HEK293 (cell line): ENCODE measurements at regions not wholly inside any gene's neighbourhood (a gene's known extent, or its start where the extent isn't known, plus 50 kb on each side); places are given as distances from the start of the nearest gene placed in this dataset.

Source experiments
- CTCF ChIA-PET: fragments of 350-600 bp; formaldehyde crosslinking; extraction: SDS; loops from one replicate; lab custom pipeline; 2021; ENCODE audit warnings: antibody characterized with exemption; lab: Yijun Ruan, JAX
- POLR2A ChIA-PET: fragments of 300-600 bp; formaldehyde crosslinking; extraction: SDS; loops from one replicate; lab custom pipeline; 2020; ENCODE audit warnings: antibody characterized with exemption, inconsistent platforms; lab: Yijun Ruan, JAX
- H3K27ac ChIP-seq: fragments of 200-500 bp; sonication (Bioruptor generic); 2 replicates; pipeline ENCODE4 v1.5.1; 2014; ENCODE audit warnings: low read depth, low read length, control low read depth, inconsistent platforms; ENCODE audit errors: extremely low read depth
- H3K36me3 ChIP-seq, 2 experiments: fragments of 200-500 bp in 1 of 2; sonication (Bioruptor generic) in 1 of 2; 1 replicate in 1 of 2; 2 replicates in 1 of 2; pipeline ENCODE4 v1.5.1; 2014 to 2017; ENCODE audit warnings: inconsistent platforms in 2 of 2, low read length in 2 of 2; ENCODE audit not compliant: control insufficient read depth in 2 of 2, insufficient read depth in 1 of 2
- H3K4me1 ChIP-seq: fragments of 200-500 bp; sonication (Bioruptor generic); 2 replicates; pipeline ENCODE4 v1.5.1; 2014; ENCODE audit warnings: mild to moderate bottlenecking, low read length, inconsistent platforms; ENCODE audit not compliant: control insufficient read depth, insufficient read depth
- H3K4me3 ChIP-seq: 2 replicates; pipeline ENCODE4 v1.5.1; 2011; ENCODE audit warnings: low read depth, mild to moderate bottlenecking, control low read depth, low read length, moderate library complexity
- H3K9me3 ChIP-seq: fragments of 200-500 bp; sonication (Bioruptor generic); 2 replicates; pipeline ENCODE4 v1.5.1; 2014; ENCODE audit warnings: low read depth, low read length, inconsistent platforms; ENCODE audit not compliant: control insufficient read depth, insufficient read depth
- SP3 ChIP-seq: fragments of 450-650 bp; formaldehyde crosslinking; IDR thresholded peaks from 2 replicates; pipeline ENCODE4 v1.5.1; 2016; ENCODE audit warnings: missing biosample characterization, missing genetic modification characterization
- YY2 ChIP-seq: fragments of 450-650 bp; formaldehyde crosslinking; IDR thresholded peaks from 2 replicates; pipeline ENCODE4 v1.5.1; 2016; ENCODE audit warnings: missing biosample characterization, missing genetic modification characterization
- ZNF132 ChIP-seq: fragments of 450-650 bp; formaldehyde crosslinking; IDR thresholded peaks from 2 replicates; pipeline ENCODE4 v1.5.1; 2017; ENCODE audit warnings: missing biosample characterization, missing genetic modification characterization, borderline replicate concordance
- ZNF248 ChIP-seq: fragments of 450-650 bp; formaldehyde crosslinking; IDR thresholded peaks from 2 replicates; pipeline ENCODE4 v1.5.1; 2017; ENCODE audit warnings: missing biosample characterization, missing genetic modification characterization
- ZNF510 ChIP-seq: fragments of 450-650 bp; formaldehyde crosslinking; IDR thresholded peaks from 2 replicates; pipeline ENCODE4 v1.5.1; 2018; ENCODE audit warnings: mild to moderate bottlenecking, missing genetic modification characterization, missing biosample characterization; ENCODE audit not compliant: insufficient replicate concordance
- ZNF544 ChIP-seq: fragments of 450-650 bp; formaldehyde crosslinking; IDR thresholded peaks from 2 replicates; pipeline ENCODE4 v1.5.0; 2017; ENCODE audit warnings: missing biosample characterization, missing genetic modification characterization
- ZNF654 ChIP-seq: fragments of 450-650 bp; formaldehyde crosslinking; IDR thresholded peaks from 2 replicates; pipeline ENCODE4 v1.5.1; 2016; ENCODE audit warnings: low read depth, missing biosample characterization, missing genetic modification characterization
- ZNF747 ChIP-seq: fragments of 450-650 bp; formaldehyde crosslinking; IDR thresholded peaks from 2 replicates; pipeline ENCODE4 v1.5.1; 2016; ENCODE audit warnings: missing biosample characterization, missing genetic modification characterization
- ZNF792 ChIP-seq: fragments of 450-650 bp; formaldehyde crosslinking; IDR thresholded peaks from 2 replicates; pipeline ENCODE4 v1.5.1; 2016; ENCODE audit warnings: missing biosample characterization, missing genetic modification characterization
- ZNF830 ChIP-seq: fragments of 450-650 bp; IDR thresholded peaks from 2 replicates; pipeline ENCODE4 v1.5.0; 2018; ENCODE audit warnings: missing biosample characterization, missing genetic modification characterization, low read depth, mild to moderate bottlenecking, moderate library complexity
- TF ChIP-seq, protein P1 (sequence below): fragments of 450-650 bp; formaldehyde crosslinking; IDR thresholded peaks from 2 replicates; pipeline ENCODE4 v1.5.1; 2017; ENCODE audit warnings: missing biosample characterization, mild to moderate bottlenecking, missing genetic modification characterization, moderate library complexity
- TF ChIP-seq, protein P2 (sequence below): fragments of 450-650 bp; formaldehyde crosslinking; IDR thresholded peaks from 2 replicates; pipeline ENCODE4 v1.5.1; 2016; ENCODE audit warnings: missing biosample characterization, missing genetic modification characterization
- TF ChIP-seq, protein P3 (sequence below): fragments of 450-650 bp; formaldehyde crosslinking; IDR thresholded peaks from 2 replicates; pipeline ENCODE4 v1.5.1; 2016; ENCODE audit warnings: missing biosample characterization, missing genetic modification characterization
- TF ChIP-seq, protein P4 (sequence below): fragments of 450-650 bp; formaldehyde crosslinking; IDR thresholded peaks from 2 replicates; pipeline ENCODE4 v1.5.1; 2016; ENCODE audit warnings: missing biosample characterization, missing genetic modification characterization

DNA sequence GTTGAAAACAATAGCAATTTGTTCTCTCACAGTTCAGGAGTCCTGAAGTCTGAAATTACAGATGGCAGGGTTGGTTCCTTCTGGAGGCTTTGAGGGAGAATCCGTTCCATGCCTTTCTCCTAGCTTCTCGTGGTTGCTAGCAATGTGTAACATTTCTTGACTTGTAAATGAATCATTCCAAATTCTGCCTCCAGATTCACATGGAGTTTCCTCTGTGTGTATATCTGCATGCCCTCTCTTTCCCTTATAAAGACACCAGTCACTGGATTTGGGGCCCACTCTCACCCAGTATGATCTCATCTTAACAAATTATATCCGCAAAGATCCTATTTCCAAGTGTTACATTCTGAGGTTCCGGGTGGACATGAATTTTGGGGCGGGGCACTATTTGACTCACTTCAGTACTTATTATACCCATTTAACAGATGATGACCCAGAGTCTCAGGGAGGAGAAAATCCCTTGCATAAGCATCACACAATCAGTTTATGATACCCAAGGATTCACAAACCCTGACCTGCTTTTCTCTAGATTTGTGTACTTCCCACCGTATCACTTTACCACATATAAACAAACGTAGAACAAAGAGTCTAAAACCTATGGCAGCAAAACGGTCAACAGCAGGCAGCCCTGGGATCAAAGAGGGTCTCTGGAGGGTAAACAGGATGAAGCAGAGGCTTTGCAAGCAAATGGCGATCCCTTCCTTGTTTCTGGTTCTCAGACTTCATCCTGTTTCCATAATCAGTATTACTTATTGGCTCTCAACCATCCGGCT is 93.7 kb downstream of the C9orf152 start (continued):
- no peak for TF ChIP-seq YY2 (tag by site-specific recombination)
- no peak for TF ChIP-seq ZNF747 (tag by site-specific recombination)

DNA sequence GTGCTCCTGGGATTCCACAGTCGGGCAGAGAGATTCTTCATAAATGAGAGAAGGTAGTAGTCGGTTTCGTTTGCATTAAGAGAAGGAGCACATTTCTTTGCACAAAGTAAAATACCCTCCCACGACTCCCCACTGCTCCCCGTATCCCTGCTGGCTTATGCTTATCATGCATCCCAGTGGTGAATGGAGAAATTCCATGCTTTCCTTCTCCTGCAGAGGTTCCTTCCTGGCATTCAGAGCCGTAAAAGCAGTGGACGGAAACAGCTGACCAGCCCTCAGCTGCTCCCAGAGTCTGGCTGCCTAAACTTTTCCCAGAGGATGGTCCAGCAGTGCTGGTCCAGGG is 93.1 kb downstream of the C9orf152 start:
- no peaks in the 10 kb centered on the region for H3K9me3 ChIP-seq
- TF ChIP-seq, protein P1, sequence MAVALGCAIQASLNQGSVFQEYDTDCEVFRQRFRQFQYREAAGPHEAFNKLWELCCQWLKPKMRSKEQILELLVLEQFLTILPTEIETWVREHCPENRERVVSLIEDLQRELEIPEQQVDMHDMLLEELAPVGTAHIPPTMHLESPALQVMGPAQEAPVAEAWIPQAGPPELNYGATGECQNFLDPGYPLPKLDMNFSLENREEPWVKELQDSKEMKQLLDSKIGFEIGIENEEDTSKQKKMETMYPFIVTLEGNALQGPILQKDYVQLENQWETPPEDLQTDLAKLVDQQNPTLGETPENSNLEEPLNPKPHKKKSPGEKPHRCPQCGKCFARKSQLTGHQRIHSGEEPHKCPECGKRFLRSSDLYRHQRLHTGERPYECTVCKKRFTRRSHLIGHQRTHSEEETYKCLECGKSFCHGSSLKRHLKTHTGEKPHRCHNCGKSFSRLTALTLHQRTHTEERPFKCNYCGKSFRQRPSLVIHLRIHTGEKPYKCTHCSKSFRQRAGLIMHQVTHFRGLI (tag by site-specific recombination), result no peak
- no peak for TF ChIP-seq ZNF132 (tag by site-specific recombination)
- H3K27ac ChIP-seq, result no peak overlapping the region
- POLR2A ChIA-PET, result no interaction called here
- no peak overlapping the region for H3K4me3 ChIP-seq
- H3K4me1 ChIP-seq, result no peaks in the 10 kb centered on the region
- CTCF ChIA-PET, result no interaction called here
- H3K36me3 ChIP-seq, result no peaks in the 10 kb centered on the region

DNA sequence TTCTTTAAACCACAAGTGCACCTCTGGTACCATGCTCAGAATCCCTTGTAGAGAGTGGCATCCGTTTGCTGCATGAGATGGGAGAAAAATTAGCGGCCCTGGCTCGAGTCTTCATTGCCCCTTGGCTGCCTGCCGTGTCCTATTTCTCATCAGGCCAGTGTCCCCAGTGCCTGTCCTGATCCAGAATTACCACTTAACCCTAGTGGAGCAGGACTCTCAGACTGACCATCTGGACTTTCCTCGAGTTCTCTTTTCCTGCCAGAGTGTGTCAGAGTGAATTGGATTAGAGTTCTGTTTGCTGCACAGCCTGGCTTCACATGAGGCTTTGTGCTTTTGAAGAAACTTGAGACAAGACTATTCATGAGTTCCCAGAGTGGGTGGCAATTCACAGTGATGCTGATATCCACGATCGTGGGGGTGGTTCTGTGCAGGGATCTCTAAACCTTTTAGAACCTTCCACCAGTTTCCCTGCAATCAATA is 92.6 kb downstream of the C9orf152 start:
- Histone ChIP-seq H3K9me3 (no peaks in the 10 kb centered on the region), H3K4me1 (no peaks in the 10 kb centered on the region), H3K4me3 (no peak overlapping the region), H3K27ac (no peak overlapping the region), H3K36me3 (no peaks in the 10 kb centered on the region)
- CTCF ChIA-PET, result interaction anchor here (0.7 kb wide), 1 partner anchor 412 kb away, joined by 3 read pairs; no protein-coding TSS in a partner anchor
- TF ChIP-seq, protein P2, sequence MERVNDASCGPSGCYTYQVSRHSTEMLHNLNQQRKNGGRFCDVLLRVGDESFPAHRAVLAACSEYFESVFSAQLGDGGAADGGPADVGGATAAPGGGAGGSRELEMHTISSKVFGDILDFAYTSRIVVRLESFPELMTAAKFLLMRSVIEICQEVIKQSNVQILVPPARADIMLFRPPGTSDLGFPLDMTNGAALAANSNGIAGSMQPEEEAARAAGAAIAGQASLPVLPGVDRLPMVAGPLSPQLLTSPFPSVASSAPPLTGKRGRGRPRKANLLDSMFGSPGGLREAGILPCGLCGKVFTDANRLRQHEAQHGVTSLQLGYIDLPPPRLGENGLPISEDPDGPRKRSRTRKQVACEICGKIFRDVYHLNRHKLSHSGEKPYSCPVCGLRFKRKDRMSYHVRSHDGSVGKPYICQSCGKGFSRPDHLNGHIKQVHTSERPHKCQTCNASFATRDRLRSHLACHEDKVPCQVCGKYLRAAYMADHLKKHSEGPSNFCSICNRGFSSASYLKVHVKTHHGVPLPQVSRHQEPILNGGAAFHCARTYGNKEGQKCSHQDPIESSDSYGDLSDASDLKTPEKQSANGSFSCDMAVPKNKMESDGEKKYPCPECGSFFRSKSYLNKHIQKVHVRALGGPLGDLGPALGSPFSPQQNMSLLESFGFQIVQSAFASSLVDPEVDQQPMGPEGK (tag by site-specific recombination), result no peak
- TF ChIP-seq ZNF248 (tag by site-specific recombination) (no peak), SP3 (tag by site-specific recombination) (no peak), ZNF654 (tag by site-specific recombination) (no peak), ZNF830 (no peak), ZNF510 (tag by site-specific recombination) (no peak), ZNF544 (tag by site-specific recombination) (no peak), ZNF792 (tag by site-specific recombination) (no peak)
- TF ChIP-seq, protein P3, sequence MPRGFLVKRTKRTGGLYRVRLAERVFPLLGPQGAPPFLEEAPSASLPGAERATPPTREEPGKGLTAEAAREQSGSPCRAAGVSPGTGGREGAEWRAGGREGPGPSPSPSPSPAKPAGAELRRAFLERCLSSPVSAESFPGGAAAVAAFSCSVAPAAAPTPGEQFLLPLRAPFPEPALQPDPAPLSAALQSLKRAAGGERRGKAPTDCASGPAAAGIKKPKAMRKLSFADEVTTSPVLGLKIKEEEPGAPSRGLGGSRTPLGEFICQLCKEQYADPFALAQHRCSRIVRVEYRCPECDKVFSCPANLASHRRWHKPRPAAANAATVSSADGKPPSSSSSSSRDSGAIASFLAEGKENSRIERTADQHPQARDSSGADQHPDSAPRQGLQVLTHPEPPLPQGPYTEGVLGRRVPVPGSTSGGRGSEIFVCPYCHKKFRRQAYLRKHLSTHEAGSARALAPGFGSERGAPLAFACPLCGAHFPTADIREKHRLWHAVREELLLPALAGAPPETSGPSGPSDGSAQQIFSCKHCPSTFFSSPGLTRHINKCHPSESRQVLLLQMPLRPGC (tag by site-specific recombination), result no peak
- TF ChIP-seq, protein P4, sequence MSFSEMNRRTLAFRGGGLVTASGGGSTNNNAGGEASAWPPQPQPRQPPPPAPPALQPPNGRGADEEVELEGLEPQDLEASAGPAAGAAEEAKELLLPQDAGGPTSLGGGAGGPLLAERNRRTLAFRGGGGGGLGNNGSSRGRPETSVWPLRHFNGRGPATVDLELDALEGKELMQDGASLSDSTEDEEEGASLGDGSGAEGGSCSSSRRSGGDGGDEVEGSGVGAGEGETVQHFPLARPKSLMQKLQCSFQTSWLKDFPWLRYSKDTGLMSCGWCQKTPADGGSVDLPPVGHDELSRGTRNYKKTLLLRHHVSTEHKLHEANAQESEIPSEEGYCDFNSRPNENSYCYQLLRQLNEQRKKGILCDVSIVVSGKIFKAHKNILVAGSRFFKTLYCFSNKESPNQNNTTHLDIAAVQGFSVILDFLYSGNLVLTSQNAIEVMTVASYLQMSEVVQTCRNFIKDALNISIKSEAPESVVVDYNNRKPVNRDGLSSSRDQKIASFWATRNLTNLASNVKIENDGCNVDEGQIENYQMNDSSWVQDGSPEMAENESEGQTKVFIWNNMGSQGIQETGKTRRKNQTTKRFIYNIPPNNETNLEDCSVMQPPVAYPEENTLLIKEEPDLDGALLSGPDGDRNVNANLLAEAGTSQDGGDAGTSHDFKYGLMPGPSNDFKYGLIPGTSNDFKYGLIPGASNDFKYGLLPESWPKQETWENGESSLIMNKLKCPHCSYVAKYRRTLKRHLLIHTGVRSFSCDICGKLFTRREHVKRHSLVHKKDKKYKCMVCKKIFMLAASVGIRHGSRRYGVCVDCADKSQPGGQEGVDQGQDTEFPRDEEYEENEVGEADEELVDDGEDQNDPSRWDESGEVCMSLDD (tag by site-specific recombination), result no peak
- POLR2A ChIA-PET, result no interaction called here
